ENCODE measurements at regions not wholly inside any gene's neighbourhood (a gene's known extent, or its start where the extent isn't known, plus 50 kb on each side); places are given as distances from the start of the nearest gene placed in this dataset.

- no peak overlapping the region for H2AFZ ChIP-seq (ENCODE audit: low read depth, low read length)
- H3K4me3 ChIP-seq (ENCODE audit: low read length), result no peak overlapping the region
- no peaks in the 10 kb centered on the region for H3K79me2 ChIP-seq (replicated peaks; ENCODE audit: insufficient read depth, low read length)
- H3K36me3 ChIP-seq (ENCODE audit: insufficient read depth, low read length), result no peaks in the 10 kb centered on the region
- H4K20me1 ChIP-seq (ENCODE audit: insufficient read depth), result no peaks in the 10 kb centered on the region
- H3F3A ChIP-seq (ENCODE audit: insufficient read depth, low read length, poor library complexity, severe bottlenecking), result no peaks in the 10 kb centered on the region
- no peaks in the 10 kb centered on the region for H3K9me3 ChIP-seq (ENCODE audit: low read length)
- H3K27me3 ChIP-seq (ENCODE audit: insufficient read depth, low read depth, low read length), result no peaks in the 10 kb centered on the region
- H3K4me2 ChIP-seq (ENCODE audit: low read length), result no peak overlapping the region
- no peak overlapping the region for H3K27ac ChIP-seq (ENCODE audit: low read length)
- H3K9me2 ChIP-seq (ENCODE audit: insufficient read depth, low read length), result no peaks in the 10 kb centered on the region
- H3K9ac ChIP-seq (ENCODE audit: low read length), result no peak overlapping the region
- TF ChIP-seq POLR2AphosphoS5 (IDR thresholded peaks at IDR 0.05) (no peak), REST (IDR thresholded peaks at IDR 0.05; ENCODE audit: borderline replicate concordance) (no peak), RAD21 (conservative IDR thresholded peaks at IDR 0.05) (no peak), TAF1 (IDR thresholded peaks at IDR 0.05; ENCODE audit: low read depth) (no peak)
Observed at GRCh38 chr18:46294751-46295150, 190.6 kb downstream of the HAUS1 start.

- no peak overlapping the region for H3K9ac ChIP-seq (ENCODE audit: low read length)
- no peak overlapping the region for H2AFZ ChIP-seq (ENCODE audit: low read depth, low read length)
- no peak overlapping the region for H3K4me2 ChIP-seq (ENCODE audit: low read length)
- H3K79me2 ChIP-seq (replicated peaks; ENCODE audit: insufficient read depth, low read length), result no peaks in the 10 kb centered on the region
- H3F3A ChIP-seq (ENCODE audit: insufficient read depth, low read length, poor library complexity, severe bottlenecking), result no peaks in the 10 kb centered on the region
- no peaks in the 10 kb centered on the region for H3K9me2 ChIP-seq (ENCODE audit: insufficient read depth, low read length)
- H3K27me3 ChIP-seq (ENCODE audit: insufficient read depth, low read depth, low read length), result no peaks in the 10 kb centered on the region
- no peaks in the 10 kb centered on the region for H3K9me3 ChIP-seq (ENCODE audit: low read length)
- no peak overlapping the region for H3K27ac ChIP-seq (ENCODE audit: low read length)
- H4K20me1 ChIP-seq (ENCODE audit: insufficient read depth), result no peaks in the 10 kb centered on the region
- no peak overlapping the region for H3K4me3 ChIP-seq (ENCODE audit: low read length)
- no peak for TF ChIP-seq REST (IDR thresholded peaks at IDR 0.05; ENCODE audit: borderline replicate concordance)
- TF ChIP-seq TAF1 (IDR thresholded peaks at IDR 0.05; ENCODE audit: low read depth), result no peak
- TF ChIP-seq RAD21 (conservative IDR thresholded peaks at IDR 0.05), result no peak
- no peak for TF ChIP-seq POLR2AphosphoS5 (IDR thresholded peaks at IDR 0.05)
- no peak for TF ChIP-seq EP300 (conservative IDR thresholded peaks at IDR 0.05; ENCODE audit: poor library complexity, severe bottlenecking)
- no peak for TF ChIP-seq MXI1 (conservative IDR thresholded peaks at IDR 0.05; ENCODE audit: poor library complexity, severe bottlenecking)
- no peaks in the 10 kb centered on the region for H3K36me3 ChIP-seq (ENCODE audit: insufficient read depth, low read length)
Observed at GRCh38 chr18:46295416-46295815, 191.2 kb downstream of the HAUS1 start.

GRCh38 chr18:46296656-46297055 lies 192.5 kb downstream of the HAUS1 start:
- H4K20me1 ChIP-seq (ENCODE audit: insufficient read depth), result no peaks in the 10 kb centered on the region
- no peaks in the 10 kb centered on the region for H3K79me2 ChIP-seq (replicated peaks; ENCODE audit: insufficient read depth, low read length)
- H3K4me2 ChIP-seq (ENCODE audit: low read length), result no peak overlapping the region
- no peak for TF ChIP-seq TAF1 (IDR thresholded peaks at IDR 0.05; ENCODE audit: low read depth)
- TF ChIP-seq CTCF (IDR thresholded peaks at IDR 0.05; ENCODE audit: poor library complexity, severe bottlenecking), result no peak
- H3K9ac ChIP-seq (ENCODE audit: low read length), result no peak overlapping the region
- no peak overlapping the region for H2AFZ ChIP-seq (ENCODE audit: low read depth, low read length)
- H3K9me3 ChIP-seq (ENCODE audit: low read length), result no peaks in the 10 kb centered on the region
- H3K9me2 ChIP-seq (ENCODE audit: insufficient read depth, low read length), result no peaks in the 10 kb centered on the region
- no peaks in the 10 kb centered on the region for H3F3A ChIP-seq (ENCODE audit: insufficient read depth, low read length, poor library complexity, severe bottlenecking)
- H3K4me3 ChIP-seq (ENCODE audit: low read length), result no peak overlapping the region
- H3K27me3 ChIP-seq (ENCODE audit: insufficient read depth, low read depth, low read length), result no peaks in the 10 kb centered on the region
- no peaks in the 10 kb centered on the region for H3K36me3 ChIP-seq (ENCODE audit: insufficient read depth, low read length)
- no peak overlapping the region for H3K27ac ChIP-seq (ENCODE audit: low read length)

All from neural cell (in vitro differentiated cells).